ENCODE measurements at regions not wholly inside any gene's neighbourhood (a gene's known extent, or its start where the extent isn't known, plus 50 kb on each side); places are given as distances from the start of the nearest gene placed in this dataset.
"Not testable (repeated sequence)": the region's sequence is repeated elsewhere in the genome, so short reads cannot be mapped to it uniquely, and the experiment has no call there.

GRCh38 chr6:141877275-141877983 lies 255.3 kb upstream of the GJE1 start:
- no peak for DNase-seq (ENCODE audit: low read depth)

GRCh38 chr6:141874930-141875602 lies 257.7 kb upstream of the GJE1 start:
- DNase-seq (ENCODE audit: low read depth) = no peak

- DNase-seq (ENCODE audit: low read depth) = not testable (repeated sequence)
Measured at GRCh38 chr6:141869509-141869908, 263.2 kb upstream of the GJE1 start.

GRCh38 chr6:141867767-141868166 lies 265.0 kb upstream of the GJE1 start:
- no peak for DNase-seq (ENCODE audit: low read depth)

GRCh38 chr6:141866731-141867497 lies 265.8 kb upstream of the GJE1 start:
- DNase-seq (ENCODE audit: low read depth) = peak; percentile 11

- DNase-seq (ENCODE audit: low read depth) = no peak
Measured at GRCh38 chr6:141851063-141851462, 281.7 kb upstream of the GJE1 start.

- no peak for DNase-seq (ENCODE audit: low read depth)
Measured at GRCh38 chr6:141848029-141848890, 284.5 kb upstream of the GJE1 start.

- DNase-seq (ENCODE audit: low read depth) = no peak
Measured at GRCh38 chr6:141846639-141847038, 286.1 kb upstream of the GJE1 start.

- no peak for DNase-seq (ENCODE audit: low read depth)
Measured at GRCh38 chr6:141843178-141843834, 289.4 kb upstream of the GJE1 start.

GRCh38 chr6:141833001-141833655 lies 299.6 kb upstream of the GJE1 start:
- DNase-seq (ENCODE audit: low read depth) = no peak

GRCh38 chr6:141830530-141830929 lies 302.2 kb upstream of the GJE1 start:
- no peak for DNase-seq (ENCODE audit: low read depth)

- DNase-seq (ENCODE audit: low read depth) = no peak
Measured at GRCh38 chr6:141829566-141830360, 303.0 kb upstream of the GJE1 start.

- no peak for DNase-seq (ENCODE audit: low read depth)
Measured at GRCh38 chr6:141824350-141824749, 308.4 kb upstream of the GJE1 start.

GRCh38 chr6:141815039-141815438 lies 317.7 kb upstream of the GJE1 start:
- DNase-seq (ENCODE audit: low read depth) = not testable (repeated sequence)

- DNase-seq (ENCODE audit: low read depth) = peak; percentile 4
Measured at GRCh38 chr6:141809901-141810300, 322.8 kb upstream of the GJE1 start.

GRCh38 chr6:141808662-141809061 lies 324.1 kb upstream of the GJE1 start:
- no peak for DNase-seq (ENCODE audit: low read depth)

- not testable (repeated sequence) for DNase-seq (ENCODE audit: low read depth)
Measured at GRCh38 chr6:141800973-141801372, 331.8 kb upstream of the GJE1 start.

- DNase-seq (ENCODE audit: low read depth) = no peak
Measured at GRCh38 chr6:141790921-141791320, 341.8 kb upstream of the GJE1 start.

GRCh38 chr6:141788096-141788495 lies 344.6 kb upstream of the GJE1 start:
- no peak for DNase-seq (ENCODE audit: low read depth)

GRCh38 chr6:141783585-141783984 lies 349.1 kb upstream of the GJE1 start:
- peak; percentile 26 for DNase-seq (ENCODE audit: low read depth)

All from forelimb muscle (tissue), 1 donor.